Esophagus (tissue), 2 donors: ENCODE measurements at regions not wholly inside any gene's neighbourhood (a gene's known extent, or its start where the extent isn't known, plus 50 kb on each side); places are given as distances from the start of the nearest gene placed in this dataset.

Source experiments
- H3K27ac ChIP-seq, 2 donors: one replicate each; pipeline ENCODE4 v1.5.1; 2013; ENCODE audit warnings: low read depth in 2 of 2, mild to moderate bottlenecking in 2 of 2, inconsistent platforms in 1 of 2, low read length in 1 of 2, moderate library complexity in 1 of 2
- H3K27me3 ChIP-seq, 2 donors: one replicate each; pipeline ENCODE4 v1.6.1; 2013; ENCODE audit warnings: low read length in 2 of 2, control low read depth in 1 of 2, mild to moderate bottlenecking in 1 of 2; ENCODE audit not compliant: insufficient read depth in 2 of 2, control insufficient read depth in 1 of 2
- H3K36me3 ChIP-seq, 2 donors: one replicate each; pipeline ENCODE4 v1.6.1; 2013; ENCODE audit warnings: low read length in 1 of 2; ENCODE audit not compliant: control insufficient read depth in 2 of 2, insufficient read depth in 2 of 2
- H3K4me1 ChIP-seq, 2 donors: one replicate each; pipeline ENCODE4 v1.6.1; 2013; ENCODE audit warnings: low read length in 1 of 2; ENCODE audit not compliant: control insufficient read depth in 2 of 2, insufficient read depth in 2 of 2
- H3K4me3 ChIP-seq, 2 donors: one replicate each; pipeline ENCODE4 v1.5.1; 2013; ENCODE audit warnings: low read length in 2 of 2, mild to moderate bottlenecking in 2 of 2, low read depth in 1 of 2, moderate library complexity in 1 of 2
- H3K9me3 ChIP-seq, 2 donors: one replicate each; pipeline ENCODE4 v1.6.1; 2013; ENCODE audit warnings: mild to moderate bottlenecking in 2 of 2, low read depth in 1 of 2, low read length in 1 of 2, moderate library complexity in 1 of 2; ENCODE audit not compliant: control insufficient read depth in 2 of 2, insufficient read depth in 1 of 2
- WGBS, 2 donors: extraction: QIAGEN DNeasy Blood & Tissue Kit; methylation state at CpG; one replicate each; pipeline ENCODE4 v1.1.7; 2013; 5-methylcytosine and 5-hydroxymethylcytosine counted together
- donor health status: healthy with polysubstance abuse.
- donor health status: Bipolar disorder and iron deficiency.

DNA sequence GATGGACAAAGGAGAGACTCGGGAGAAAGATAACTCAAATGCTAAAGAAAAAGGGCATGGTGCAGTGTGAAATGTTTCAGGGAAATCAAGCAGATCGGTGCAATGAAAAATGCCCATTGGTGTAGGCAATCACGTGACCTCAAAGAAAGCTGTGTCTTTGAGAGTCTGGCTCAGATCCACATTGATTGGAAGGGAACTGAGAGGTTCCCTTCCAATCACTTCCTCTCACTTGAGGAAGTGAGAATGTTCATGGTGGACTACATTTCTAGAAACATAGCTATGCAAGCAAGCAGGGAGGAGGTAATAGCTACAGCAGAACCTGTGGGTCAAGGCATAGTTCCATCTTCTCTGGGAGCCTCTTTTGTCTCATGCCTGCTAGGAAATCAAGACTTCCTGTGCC lies 187.4 kb downstream of the LPIN1 start:
- Histone ChIP-seq H3K4me1 (peaks cover 0 to under 1% of the 10 kb centered on the region in 2 donors), H3K27me3 (no peaks in the 10 kb centered on the region), H3K4me3 (no peak overlapping the region), H3K9me3 (peaks cover 0 to 2% of the 10 kb centered on the region in 2 donors), H3K36me3 (no peaks in the 10 kb centered on the region), H3K27ac (no peak overlapping the region)
- WGBS, 2 donors, result 92 to 94% methylated on average over 3 of the region's 3 CpGs

DNA sequence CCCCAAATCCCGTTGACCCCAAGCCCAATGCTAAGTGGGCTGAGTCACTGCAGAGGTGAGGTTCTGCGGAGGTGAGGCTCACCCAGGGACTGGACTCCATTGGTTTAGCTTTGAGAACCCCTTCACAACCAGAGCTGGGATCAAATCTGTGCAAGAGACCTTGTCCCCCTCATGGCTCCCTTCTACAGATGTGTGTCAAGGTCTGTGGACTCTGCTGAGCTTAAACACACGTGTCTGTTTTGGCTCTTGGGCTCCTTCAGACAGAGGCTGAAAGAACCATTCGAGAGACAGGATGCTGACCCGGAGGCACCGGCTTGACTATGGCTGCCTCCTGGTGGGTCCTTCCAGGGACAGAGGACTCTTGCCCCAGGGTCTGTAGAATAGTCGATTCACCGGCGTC lies 190.3 kb downstream of the LPIN1 start:
- Histone ChIP-seq H3K36me3 (no peaks in the 10 kb centered on the region), H3K4me3 (no peak overlapping the region), H3K9me3 (peaks cover 0 to 2% of the 10 kb centered on the region in 2 donors), H3K27me3 (no peaks in the 10 kb centered on the region), H3K4me1 (peaks cover 0 to 2% of the 10 kb centered on the region in 2 donors), H3K27ac (no peak overlapping the region)
- 84 to 93% methylated on average over 9 of the region's 9 CpGs for WGBS, 2 donors

DNA sequence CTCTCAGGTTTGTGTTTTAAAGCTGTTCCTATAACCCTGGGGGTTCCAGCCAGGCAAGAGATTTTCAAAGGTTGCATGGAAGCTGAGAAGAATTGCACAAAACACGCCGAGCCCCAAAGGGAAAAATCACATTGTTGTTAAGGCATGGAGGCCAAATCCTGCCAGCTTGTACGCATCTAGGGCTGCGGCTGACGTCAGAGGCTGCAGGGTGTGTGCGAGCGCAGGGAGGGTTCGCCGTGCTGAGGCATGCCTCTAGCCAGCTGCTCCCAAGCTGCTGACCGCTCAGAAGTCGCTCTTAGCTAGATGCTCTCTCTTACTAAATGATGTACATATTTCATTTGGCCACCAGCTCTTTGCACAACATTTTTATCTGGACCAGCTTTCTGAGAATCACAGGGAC lies 191.8 kb downstream of the LPIN1 start:
- H3K4me1 ChIP-seq, result peaks cover 0 to 2% of the 10 kb centered on the region in 2 donors
- H3K36me3 ChIP-seq, result no peaks in the 10 kb centered on the region
- H3K27me3 ChIP-seq, result no peaks in the 10 kb centered on the region
- H3K4me3 ChIP-seq, result no peak overlapping the region
- 44 to 61% methylated on average over 11 of the region's 11 CpGs for WGBS, 2 donors
- H3K27ac ChIP-seq, result peak overlapping the region; percentile 71 to 79
- H3K9me3 ChIP-seq, result no peaks in the 10 kb centered on the region

DNA sequence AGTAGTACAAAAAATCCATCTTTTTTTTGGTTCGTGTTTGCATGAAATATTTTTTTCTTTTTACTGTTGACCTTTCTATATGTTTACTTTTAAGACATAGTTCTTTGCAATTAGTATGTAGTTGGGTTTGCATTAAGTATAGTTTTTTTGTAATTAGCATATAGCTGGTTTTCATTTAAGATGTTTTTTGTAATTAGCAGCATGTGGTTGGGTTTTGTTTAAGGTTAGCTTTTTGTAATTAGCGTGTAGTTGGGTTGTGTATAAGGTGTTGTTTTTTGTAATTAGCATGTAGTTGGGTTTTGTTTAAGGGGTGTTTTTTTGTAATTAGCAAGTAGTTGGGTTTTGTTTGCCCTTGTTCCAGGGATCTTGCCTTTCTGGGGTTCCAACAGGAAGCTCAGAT lies 193.1 kb downstream of the LPIN1 start:
- Histone ChIP-seq H3K4me3 (no peak overlapping the region), H3K27ac (no peak overlapping the region), H3K36me3 (no peaks in the 10 kb centered on the region), H3K4me1 (peaks cover 0 to 2% of the 10 kb centered on the region in 2 donors), H3K9me3 (no peaks in the 10 kb centered on the region), H3K27me3 (no peaks in the 10 kb centered on the region)
- WGBS, 2 donors, result 77 to 85% methylated on average over 2 of the region's 2 CpGs

DNA sequence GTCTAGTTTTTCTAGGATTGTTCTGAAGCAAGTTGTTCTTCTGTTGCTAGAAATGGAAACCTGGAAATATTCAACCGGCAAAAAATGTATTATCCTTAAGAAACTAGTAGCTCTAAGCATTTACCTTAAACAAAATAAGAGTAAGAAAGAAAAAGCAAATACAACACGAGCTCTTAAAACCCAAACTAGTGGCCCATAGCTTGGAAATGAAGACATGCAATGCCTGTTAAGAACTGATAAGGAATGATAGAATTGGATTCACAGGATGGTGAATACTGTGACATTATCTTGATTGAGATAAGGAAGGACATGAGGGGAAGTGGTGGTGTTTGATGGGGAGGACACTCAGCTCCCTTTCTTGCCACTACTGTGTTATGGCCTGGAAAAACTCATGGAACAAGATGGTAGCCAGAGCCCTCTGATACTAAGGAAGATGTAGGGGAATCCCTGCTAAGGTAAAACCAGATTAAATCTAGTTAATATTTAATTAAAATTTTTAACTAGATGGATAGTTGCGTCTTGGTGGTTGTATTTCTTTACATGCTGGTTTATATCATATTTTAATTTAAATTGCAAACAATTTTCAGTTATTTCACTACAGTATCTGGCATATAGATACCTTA lies 193.8 kb downstream of the LPIN1 start:
- no peaks in the 10 kb centered on the region for H3K27me3 ChIP-seq
- WGBS, 2 donors, result 84 to 95% methylated on average over 3 of the region's 3 CpGs
- H3K4me3 ChIP-seq, result no peak overlapping the region
- H3K9me3 ChIP-seq, result no peaks in the 10 kb centered on the region
- peaks cover 0 to 2% of the 10 kb centered on the region in 2 donors for H3K4me1 ChIP-seq
- no peaks in the 10 kb centered on the region for H3K36me3 ChIP-seq
- H3K27ac ChIP-seq, result no peak overlapping the region

DNA sequence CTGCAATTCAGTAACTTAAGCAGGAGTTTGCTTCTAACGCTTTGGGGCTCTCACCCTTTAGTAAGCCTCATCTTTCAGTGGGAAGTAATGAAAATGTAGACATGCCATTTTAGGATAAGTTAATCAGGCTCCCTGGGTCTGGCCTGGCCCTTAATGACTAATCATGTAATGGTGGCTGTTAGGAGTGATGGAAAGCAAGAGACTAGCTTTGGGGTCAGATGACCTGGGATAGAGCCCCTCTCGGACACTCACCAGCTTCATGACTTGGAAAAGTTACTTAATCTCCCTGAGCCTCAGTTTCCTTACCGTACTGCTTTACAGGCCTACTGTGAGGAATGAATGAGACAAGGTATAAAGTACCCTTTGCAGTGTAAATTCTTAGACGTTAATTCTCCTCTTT lies 194.4 kb downstream of the LPIN1 start:
- Histone ChIP-seq H3K27me3 (no peaks in the 10 kb centered on the region), H3K36me3 (no peaks in the 10 kb centered on the region), H3K27ac (no peak overlapping the region), H3K4me3 (no peak overlapping the region), H3K4me1 (peaks cover 0 to 2% of the 10 kb centered on the region in 2 donors), H3K9me3 (no peaks in the 10 kb centered on the region)
- 87 to 97% methylated on average over 4 of the region's 4 CpGs for WGBS, 2 donors

DNA sequence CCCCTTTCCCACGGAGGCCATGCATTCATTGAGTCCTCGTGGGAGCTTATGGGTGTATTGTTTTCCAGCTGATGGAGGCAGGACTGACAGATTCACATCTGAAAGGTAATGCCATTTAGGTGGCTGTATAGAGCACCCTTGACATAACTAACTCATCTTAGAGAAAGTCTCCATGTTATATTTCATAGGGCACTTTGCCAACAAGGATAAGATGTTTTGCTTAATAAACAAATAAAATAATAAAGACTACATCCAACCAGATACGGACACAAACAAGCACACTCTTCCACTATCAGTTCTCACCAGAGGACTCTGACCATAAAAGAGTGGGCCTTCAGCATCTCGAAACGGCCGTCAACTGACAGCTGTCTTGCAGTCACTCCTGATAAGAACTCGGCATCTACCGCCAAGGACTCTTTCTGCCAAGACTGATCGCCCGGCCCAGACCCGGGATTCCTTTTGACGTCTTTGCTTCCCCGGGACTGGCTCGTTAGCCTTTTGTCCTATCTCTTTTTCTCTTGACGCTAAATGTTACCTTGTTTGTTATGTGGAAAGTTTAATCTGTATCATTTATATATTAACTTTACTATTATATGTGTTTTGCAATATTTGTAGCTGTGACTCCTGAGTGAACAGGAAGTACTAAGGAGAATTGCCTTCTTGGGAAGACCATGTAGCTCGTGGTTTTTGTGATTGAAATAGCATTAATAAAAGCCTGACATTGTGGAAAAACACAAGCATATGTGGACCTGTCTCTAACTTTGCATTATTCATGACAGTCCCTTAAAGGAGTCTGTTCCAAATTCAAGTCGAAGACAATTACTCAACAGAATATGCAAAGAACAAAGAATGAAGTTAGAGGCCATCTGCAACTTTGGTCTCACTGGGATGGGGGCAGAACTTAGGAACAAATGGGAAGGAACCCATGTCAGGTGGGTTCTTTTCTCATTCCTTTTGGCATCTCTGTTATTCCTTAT lies 195.1 kb downstream of the LPIN1 start:
- no peak overlapping the region for H3K27ac ChIP-seq
- no peaks in the 10 kb centered on the region for H3K36me3 ChIP-seq
- WGBS, 2 donors, result 82 to 91% methylated on average over 17 of the region's 17 CpGs
- H3K4me1 ChIP-seq, result peaks cover 0 to 2% of the 10 kb centered on the region in 2 donors
- H3K4me3 ChIP-seq, result no peak overlapping the region
- H3K9me3 ChIP-seq, result no peaks in the 10 kb centered on the region
- no peaks in the 10 kb centered on the region for H3K27me3 ChIP-seq

DNA sequence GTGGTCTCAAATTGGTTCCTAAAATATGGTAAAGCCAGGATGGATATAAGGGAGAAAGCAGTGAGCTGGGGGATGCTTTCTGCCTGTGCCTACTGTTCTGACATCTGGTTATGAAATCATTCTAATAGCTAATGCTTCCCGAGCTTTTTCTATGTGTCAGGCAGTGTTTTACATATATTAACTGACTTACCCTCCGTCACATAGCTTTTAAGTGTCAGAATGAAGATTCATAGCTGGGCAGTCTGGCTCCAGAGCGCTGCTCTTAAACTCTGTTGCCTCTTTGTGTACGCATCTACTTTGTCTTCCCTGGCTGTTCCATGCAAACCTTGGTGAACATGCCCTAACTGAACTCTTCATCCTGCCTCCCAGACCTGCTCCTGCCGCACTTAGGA lies 195.7 kb downstream of the LPIN1 start:
- no peaks in the 10 kb centered on the region for H3K36me3 ChIP-seq
- WGBS, 2 donors, result 90% methylated on average over 5 of the region's 5 CpGs

DNA sequence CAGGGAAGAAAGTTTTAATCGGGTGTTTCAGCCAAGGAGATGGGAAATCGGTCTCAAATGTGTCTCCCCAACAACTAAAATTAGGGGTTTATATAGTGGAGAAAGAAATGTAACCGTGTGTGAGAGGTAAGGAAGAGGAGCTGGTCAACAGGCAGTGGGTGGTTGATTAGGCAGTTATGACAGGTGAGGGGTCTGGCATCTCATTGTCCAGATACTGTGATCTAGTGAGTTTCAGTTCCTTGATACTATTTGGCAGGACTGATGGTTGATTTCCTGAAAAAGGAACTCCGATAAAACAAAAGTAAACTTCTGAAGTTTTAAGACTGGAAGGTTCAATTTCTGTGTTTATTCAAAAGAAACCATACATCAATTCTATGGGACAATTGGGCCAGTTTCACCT lies 197.9 kb downstream of the LPIN1 start:
- H3K4me3 ChIP-seq, result no peak overlapping the region

More for the DNA sequence above, 195.7 kb downstream of the LPIN1 start:
- Histone ChIP-seq H3K9me3 (no peaks in the 10 kb centered on the region), H3K4me3 (no peak overlapping the region), H3K27me3 (no peaks in the 10 kb centered on the region), H3K27ac (no peak overlapping the region), H3K4me1 (peaks cover 0 to 2% of the 10 kb centered on the region in 2 donors)

More for the DNA sequence above, 197.9 kb downstream of the LPIN1 start:
- no peaks in the 10 kb centered on the region for H3K36me3 ChIP-seq
- WGBS, 2 donors, result 84 to 89% methylated on average over 4 of the region's 4 CpGs
- H3K27me3 ChIP-seq, result no peaks in the 10 kb centered on the region
- no peaks in the 10 kb centered on the region for H3K9me3 ChIP-seq
- H3K4me1 ChIP-seq, result no peaks in the 10 kb centered on the region
- H3K27ac ChIP-seq, result no peak overlapping the region
